ENCODE measurements at regions not wholly inside any gene's neighbourhood (a gene's known extent, or its start where the extent isn't known, plus 50 kb on each side); places are given as distances from the start of the nearest gene placed in this dataset.
A peak's percentile ranks its signal among the peaks of the same experiment; 100 is the strongest.
"Not testable (repeated sequence)": the region's sequence is repeated elsewhere in the genome, so short reads cannot be mapped to it uniquely, and the experiment has no call there.

- DNase-seq, result no peak
These were observed 625.6 kb upstream of the PTBP2 start for GRCh38 chr1:96095849-96096612.

- DNase-seq, result no peak
These were observed 624.8 kb upstream of the PTBP2 start for GRCh38 chr1:96096613-96097321.

GRCh38 chr1:96104506-96104905 is 617.1 kb upstream of the PTBP2 start:
- DNase-seq, result no peak

GRCh38 chr1:96104906-96105305 is 616.7 kb upstream of the PTBP2 start:
- no peak for DNase-seq

GRCh38 chr1:96116731-96117130 is 604.9 kb upstream of the PTBP2 start:
- peak; percentile 57 for DNase-seq

- DNase-seq, result peak; percentile 83
These were observed 591.2 kb upstream of the PTBP2 start for GRCh38 chr1:96130432-96130831.

- DNase-seq, result no peak
These were observed 576.9 kb upstream of the PTBP2 start for GRCh38 chr1:96144636-96145035.

GRCh38 chr1:96145492-96145891 is 576.1 kb upstream of the PTBP2 start:
- DNase-seq, result no peak

GRCh38 chr1:96152957-96153356 is 568.6 kb upstream of the PTBP2 start:
- DNase-seq, result not testable (repeated sequence)

GRCh38 chr1:96157101-96157500 is 564.5 kb upstream of the PTBP2 start:
- DNase-seq, result no peak

- DNase-seq, result no peak
These were observed 562.2 kb upstream of the PTBP2 start for GRCh38 chr1:96159379-96159778.

- no peak for DNase-seq
These were observed 557.5 kb upstream of the PTBP2 start for GRCh38 chr1:96164053-96164452.

GRCh38 chr1:96178053-96178452 is 543.5 kb upstream of the PTBP2 start:
- no peak for DNase-seq

GRCh38 chr1:96183485-96183884 is 538.1 kb upstream of the PTBP2 start:
- no peak for DNase-seq

GRCh38 chr1:96183928-96184327 is 537.7 kb upstream of the PTBP2 start:
- DNase-seq, result no peak

- DNase-seq, result no peak
These were observed 536.4 kb upstream of the PTBP2 start for GRCh38 chr1:96185181-96185580.

GRCh38 chr1:96187020-96187419 is 534.6 kb upstream of the PTBP2 start:
- DNase-seq, result no peak

- DNase-seq, result no peak
These were observed 530.4 kb upstream of the PTBP2 start for GRCh38 chr1:96191165-96191564.

- no peak for DNase-seq
These were observed 515.1 kb upstream of the PTBP2 start for GRCh38 chr1:96206451-96206850.

- no peak for DNase-seq
These were observed 513.6 kb upstream of the PTBP2 start for GRCh38 chr1:96207936-96208335.

GRCh38 chr1:96208428-96208827 is 513.2 kb upstream of the PTBP2 start:
- no peak for DNase-seq

- no peak for DNase-seq
These were observed 511.5 kb upstream of the PTBP2 start for GRCh38 chr1:96210054-96210453.

GRCh38 chr1:96211202-96211601 is 510.4 kb upstream of the PTBP2 start:
- DNase-seq, result no peak

- no peak for DNase-seq
These were observed 506.6 kb upstream of the PTBP2 start for GRCh38 chr1:96214982-96215381.

- DNase-seq, result no peak
These were observed 500.9 kb upstream of the PTBP2 start for GRCh38 chr1:96220651-96221050.
